WI38 (cell line): ENCODE measurements at regions not wholly inside any gene's neighbourhood (a gene's known extent, or its start where the extent isn't known, plus 50 kb on each side); places are given as distances from the start of the nearest gene placed in this dataset.

ENCODE experiments used
- H3K4me3 ChIP-seq: 2 replicates; pipeline ENCODE4 v1.5.1; 2011; ENCODE audit warnings: low read depth, mild to moderate bottlenecking, control low read depth, low read length
- TF ChIP-seq, protein P1 (sequence below): IDR thresholded peaks from 2 replicates; pipeline ENCODE4 v1.5.1; 2012; ENCODE audit warnings: low read depth, mild to moderate bottlenecking, control low read depth, low read length

DNA sequence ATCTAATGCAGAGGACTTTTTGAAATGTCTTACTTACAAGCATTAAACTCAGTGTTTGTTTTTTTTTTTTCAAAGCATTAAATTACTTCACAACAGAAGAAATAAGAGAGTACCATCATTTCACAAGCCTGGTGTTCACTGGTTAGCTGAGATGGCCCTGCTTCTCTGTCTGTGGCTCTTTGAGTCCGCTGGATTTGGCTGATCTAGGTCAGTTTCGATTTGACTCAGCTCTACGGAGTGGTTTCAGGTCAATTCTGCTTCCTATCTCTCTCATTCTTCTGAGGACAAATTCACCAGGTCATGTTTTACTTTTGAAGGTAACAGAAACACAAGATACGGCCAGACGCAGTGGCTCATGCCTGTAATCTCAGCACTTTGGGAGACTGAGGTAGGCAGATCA is 1066.1 kb downstream of the FLRT2 start:
- H3K4me3 ChIP-seq, result no peak overlapping the region
- TF ChIP-seq, protein P1, sequence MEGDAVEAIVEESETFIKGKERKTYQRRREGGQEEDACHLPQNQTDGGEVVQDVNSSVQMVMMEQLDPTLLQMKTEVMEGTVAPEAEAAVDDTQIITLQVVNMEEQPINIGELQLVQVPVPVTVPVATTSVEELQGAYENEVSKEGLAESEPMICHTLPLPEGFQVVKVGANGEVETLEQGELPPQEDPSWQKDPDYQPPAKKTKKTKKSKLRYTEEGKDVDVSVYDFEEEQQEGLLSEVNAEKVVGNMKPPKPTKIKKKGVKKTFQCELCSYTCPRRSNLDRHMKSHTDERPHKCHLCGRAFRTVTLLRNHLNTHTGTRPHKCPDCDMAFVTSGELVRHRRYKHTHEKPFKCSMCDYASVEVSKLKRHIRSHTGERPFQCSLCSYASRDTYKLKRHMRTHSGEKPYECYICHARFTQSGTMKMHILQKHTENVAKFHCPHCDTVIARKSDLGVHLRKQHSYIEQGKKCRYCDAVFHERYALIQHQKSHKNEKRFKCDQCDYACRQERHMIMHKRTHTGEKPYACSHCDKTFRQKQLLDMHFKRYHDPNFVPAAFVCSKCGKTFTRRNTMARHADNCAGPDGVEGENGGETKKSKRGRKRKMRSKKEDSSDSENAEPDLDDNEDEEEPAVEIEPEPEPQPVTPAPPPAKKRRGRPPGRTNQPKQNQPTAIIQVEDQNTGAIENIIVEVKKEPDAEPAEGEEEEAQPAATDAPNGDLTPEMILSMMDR, result no peak

- TF ChIP-seq, protein P1, result no peak
- no peak overlapping the region for H3K4me3 ChIP-seq
Measured at GRCh38 chr14:86575141-86575540, 1045.2 kb downstream of the FLRT2 start.

DNA sequence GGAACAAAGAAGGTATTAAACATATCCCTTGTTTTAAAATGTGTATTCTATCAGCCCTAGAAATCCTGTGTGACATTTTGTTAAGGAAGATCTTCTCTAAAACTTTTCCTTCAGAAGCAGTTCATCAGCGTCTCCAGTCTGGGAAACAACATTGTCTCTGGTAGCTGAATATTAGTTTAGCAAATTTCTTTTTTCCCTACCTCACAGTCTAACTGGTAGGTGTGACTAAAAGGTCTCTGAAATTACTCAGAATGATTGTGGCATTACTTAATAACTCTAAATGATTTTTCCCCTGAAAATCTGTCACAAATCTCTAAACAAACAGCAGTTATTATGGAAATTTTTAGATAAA is 1044.8 kb downstream of the FLRT2 start:
- H3K4me3 ChIP-seq, result peak overlapping the region; percentile 33
- TF ChIP-seq, protein P1, result no peak

DNA sequence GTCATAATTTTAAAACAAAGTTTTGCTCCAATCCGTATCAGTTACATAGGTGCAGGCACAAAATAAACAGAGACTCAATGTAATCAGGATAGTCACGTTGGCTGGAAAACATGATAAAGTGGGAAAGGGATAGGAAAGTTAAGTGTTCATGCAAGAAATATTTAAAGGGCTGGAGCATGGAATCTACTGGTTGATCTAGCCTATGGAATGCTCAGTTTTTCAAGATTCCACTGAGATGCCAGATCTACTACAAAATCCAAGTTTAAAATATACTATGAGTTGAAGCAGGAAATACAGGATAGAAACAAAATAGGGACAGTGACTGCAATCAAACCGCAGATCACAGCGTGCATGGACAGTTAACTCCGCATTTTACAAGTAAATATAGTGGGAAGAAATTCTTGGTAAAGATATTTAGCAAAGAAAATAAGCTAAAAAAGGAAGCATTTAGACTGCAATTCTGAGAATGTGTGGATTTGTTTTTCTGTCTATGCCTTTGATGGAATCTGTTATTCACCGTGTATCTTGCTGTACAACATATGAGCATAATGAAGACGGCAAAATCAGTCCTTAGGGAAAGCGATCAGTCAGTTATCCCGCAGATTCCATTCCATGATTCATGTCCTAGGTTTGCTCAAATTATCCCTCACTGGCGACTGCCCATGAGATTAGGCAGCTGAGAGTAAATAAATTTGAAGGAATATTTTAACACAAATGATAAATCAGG is 1044.3 kb downstream of the FLRT2 start:
- peak overlapping the region; percentile 33 for H3K4me3 ChIP-seq
- TF ChIP-seq, protein P1, result no peak

DNA sequence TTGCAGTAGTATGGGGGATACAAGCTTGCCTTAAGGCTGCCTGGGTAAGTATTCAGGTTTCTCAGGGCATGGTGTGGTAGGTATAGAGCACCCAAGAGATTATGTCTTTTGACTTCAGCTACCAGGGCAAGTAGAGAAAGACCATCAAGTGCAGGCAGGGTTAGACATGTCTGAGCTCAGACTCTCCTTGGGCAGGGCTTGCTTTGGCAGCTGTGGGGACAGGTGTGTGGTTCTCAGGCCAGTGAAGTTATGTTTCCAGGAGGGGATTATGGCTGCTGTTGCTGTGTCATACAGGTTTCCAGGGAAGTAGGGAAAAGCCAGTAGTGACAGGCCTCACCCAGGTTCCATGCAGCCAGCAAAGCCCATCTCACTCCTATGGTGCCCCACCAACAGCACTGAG is 1040.4 kb downstream of the FLRT2 start:
- TF ChIP-seq, protein P1, result no peak
- no peak overlapping the region for H3K4me3 ChIP-seq

DNA sequence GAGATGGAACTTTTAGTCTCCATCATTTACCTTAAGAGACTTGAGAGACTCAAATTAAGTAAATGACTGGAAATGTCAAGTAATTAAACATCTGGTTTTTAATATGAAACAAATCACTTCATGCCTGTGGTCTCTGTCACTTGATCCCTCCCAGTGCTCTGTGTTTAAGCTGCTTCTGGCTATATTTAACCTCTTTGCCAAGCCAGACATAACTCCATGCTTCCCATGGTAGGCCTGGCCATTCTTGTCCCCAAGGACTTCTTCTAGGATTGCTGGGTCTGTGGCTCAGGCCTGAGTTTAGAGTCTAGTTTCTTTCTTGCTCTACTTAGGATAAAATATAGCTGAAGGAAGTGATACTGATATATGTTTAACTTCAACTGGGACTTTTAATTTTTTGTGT is 1013.6 kb downstream of the FLRT2 start:
- H3K4me3 ChIP-seq, result no peak overlapping the region
- TF ChIP-seq, protein P1, result no peak

DNA sequence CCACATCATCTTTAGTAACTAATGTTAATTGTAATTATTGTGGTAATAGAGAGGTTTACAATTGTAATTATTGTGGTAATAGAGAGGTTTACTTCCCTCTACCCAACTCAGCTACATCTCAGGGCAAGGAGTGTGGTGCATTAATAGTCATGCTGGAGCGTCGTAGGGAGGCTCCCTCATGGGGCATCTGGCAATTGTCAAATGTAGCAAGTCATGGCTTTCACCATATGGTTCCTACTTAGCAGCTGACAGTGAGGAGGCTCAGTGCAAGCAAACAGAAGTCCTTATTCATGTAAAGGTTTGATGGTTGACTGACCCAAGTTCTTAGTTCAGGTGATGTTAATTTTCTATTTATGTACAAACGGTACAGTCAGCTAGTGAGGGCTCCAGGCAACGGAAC is 1012.0 kb downstream of the FLRT2 start:
- TF ChIP-seq, protein P1, result no peak
- H3K4me3 ChIP-seq, result no peak overlapping the region
